ENCODE measurements at regions not wholly inside any gene's neighbourhood (a gene's known extent, or its start where the extent isn't known, plus 50 kb on each side); places are given as distances from the start of the nearest gene placed in this dataset.

DNA sequence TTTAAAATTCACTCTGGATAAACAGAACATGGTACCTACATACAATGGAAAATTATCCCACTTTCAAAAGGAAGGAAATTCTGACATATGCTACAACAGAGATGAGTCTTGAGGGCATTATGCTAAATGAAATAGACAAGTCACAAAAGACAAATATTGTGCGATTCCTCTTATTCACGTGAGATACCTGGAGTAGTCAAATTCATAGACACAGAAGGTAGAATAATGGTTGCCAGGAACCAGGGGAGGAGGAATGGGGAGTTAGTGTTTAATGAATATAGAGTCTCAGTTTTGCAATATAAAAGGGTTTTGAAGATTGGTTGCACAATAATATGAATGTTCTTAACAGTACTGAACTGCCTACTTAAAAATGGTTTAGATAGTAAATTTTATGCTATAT, 69.8 kb upstream of the WAC start:
- in situ Hi-C loops (cut with MboI; ENCODE audit: low pct_unique_long_range_greater_than_20kb, low sequenced_read_pairs, unreplicated experiment) = no loop called here
- TF ChIP-seq, protein P1, sequence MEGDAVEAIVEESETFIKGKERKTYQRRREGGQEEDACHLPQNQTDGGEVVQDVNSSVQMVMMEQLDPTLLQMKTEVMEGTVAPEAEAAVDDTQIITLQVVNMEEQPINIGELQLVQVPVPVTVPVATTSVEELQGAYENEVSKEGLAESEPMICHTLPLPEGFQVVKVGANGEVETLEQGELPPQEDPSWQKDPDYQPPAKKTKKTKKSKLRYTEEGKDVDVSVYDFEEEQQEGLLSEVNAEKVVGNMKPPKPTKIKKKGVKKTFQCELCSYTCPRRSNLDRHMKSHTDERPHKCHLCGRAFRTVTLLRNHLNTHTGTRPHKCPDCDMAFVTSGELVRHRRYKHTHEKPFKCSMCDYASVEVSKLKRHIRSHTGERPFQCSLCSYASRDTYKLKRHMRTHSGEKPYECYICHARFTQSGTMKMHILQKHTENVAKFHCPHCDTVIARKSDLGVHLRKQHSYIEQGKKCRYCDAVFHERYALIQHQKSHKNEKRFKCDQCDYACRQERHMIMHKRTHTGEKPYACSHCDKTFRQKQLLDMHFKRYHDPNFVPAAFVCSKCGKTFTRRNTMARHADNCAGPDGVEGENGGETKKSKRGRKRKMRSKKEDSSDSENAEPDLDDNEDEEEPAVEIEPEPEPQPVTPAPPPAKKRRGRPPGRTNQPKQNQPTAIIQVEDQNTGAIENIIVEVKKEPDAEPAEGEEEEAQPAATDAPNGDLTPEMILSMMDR (IDR thresholded peaks at IDR 0.05; ENCODE audit: extremely low read depth, insufficient read depth, missing control alignments) = no peak
- DNase-seq (ENCODE audit: low spot score) = no peak

DNA sequence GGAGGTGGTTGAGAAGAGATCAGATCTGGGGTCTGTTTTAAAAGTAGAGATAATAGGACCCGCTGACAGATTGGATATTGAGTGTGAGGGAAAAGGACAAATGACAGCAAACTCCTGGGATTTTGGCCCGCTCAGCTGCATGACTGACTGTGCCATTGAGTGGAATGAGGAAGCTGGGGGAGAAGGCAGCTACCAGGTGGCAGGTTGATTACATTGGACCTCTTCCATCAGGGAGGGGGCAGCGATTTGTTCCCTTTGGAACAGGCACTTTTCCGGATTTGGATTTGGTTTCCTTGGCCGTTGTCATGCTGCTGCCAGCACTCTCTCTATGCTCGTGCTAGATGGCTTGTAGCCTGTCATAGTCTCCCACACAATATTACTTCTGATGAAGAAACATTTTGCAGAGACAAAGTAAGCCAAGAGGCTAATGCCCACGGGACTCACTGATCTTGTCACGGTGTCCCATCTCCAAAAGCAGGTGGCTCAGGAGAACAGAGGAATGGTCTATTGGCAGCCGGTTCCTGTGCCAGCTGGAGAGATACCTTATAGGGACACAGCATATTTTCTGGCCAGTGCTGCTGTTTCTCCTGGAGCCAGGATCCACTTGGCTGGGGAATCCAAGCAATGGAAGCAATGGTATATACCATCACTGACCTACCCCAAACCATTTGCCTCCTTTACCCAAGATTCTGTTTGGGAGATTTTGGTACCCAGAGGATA, 69.1 kb upstream of the WAC start:
- DNase-seq (ENCODE audit: low spot score) = no peak
- in situ Hi-C loops (cut with MboI; ENCODE audit: low pct_unique_long_range_greater_than_20kb, low sequenced_read_pairs, unreplicated experiment) = no loop called here
- TF ChIP-seq, protein P1 (IDR thresholded peaks at IDR 0.05; ENCODE audit: extremely low read depth, insufficient read depth, missing control alignments) = no peak

DNA sequence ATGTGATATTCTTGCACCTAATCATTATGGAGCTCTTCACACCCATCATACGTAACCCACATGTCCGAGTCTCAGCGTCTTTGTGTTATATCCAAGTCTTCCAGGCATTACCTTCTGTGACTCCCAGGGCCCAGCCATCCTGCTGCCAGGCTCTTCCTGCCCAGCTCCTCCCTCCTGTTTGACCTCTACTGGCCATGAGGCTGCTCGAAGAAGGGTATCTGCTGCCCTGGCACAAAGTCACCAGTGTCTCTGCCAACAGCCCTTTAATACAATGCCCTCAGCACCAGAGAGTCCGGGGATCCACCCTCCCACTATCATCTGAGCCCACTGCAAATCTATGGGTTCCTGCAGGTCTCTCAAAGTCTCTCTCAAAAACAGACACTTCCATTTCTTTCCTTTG, 65.3 kb upstream of the WAC start:
- in situ Hi-C loops (cut with MboI; ENCODE audit: low pct_unique_long_range_greater_than_20kb, low sequenced_read_pairs, unreplicated experiment) = no loop called here
- no peak for DNase-seq (ENCODE audit: low spot score)
- TF ChIP-seq, protein P1 (IDR thresholded peaks at IDR 0.05; ENCODE audit: extremely low read depth, insufficient read depth, missing control alignments) = no peak

DNA sequence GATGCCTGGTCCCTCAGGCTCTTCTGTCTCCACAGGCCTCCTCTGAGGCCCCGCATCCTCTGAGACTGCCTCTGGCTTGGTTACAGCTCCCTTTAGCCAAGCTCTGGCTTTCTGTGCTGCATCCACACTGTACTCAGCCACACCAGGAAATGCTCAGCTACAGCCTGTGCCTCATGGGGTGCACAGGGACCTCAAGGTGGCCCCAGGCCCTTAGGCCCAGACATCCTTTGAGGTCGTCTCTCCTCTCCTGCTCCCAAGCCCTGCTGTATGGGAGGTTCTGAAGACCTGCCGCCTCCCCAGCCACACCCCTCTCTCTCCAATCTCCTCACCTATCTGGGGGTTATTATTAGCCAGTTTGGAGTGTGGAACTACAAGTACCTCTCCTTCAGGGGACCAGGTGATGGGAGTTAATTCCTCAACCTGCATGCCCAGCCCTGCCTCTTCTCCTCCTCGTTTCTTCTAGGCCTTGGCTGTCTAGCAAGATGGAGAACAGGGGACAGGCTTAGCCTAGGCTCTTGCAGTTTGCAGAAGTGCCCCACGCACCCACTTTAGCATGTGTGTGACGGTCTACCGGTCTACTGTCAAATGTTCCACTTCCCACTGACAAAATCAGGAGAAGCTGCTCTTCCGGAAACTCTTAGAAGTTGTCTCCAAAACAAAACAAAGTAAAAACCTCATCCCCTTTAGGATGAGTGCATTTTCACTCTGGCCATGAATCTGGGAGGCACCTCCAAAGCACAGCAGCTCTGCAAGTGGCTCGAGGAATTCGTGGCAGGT, 64.0 kb upstream of the WAC start:
- no peak for DNase-seq (ENCODE audit: low spot score)
- in situ Hi-C loops (cut with MboI; ENCODE audit: low pct_unique_long_range_greater_than_20kb, low sequenced_read_pairs, unreplicated experiment) = no loop called here
- TF ChIP-seq, protein P1 (IDR thresholded peaks at IDR 0.05; ENCODE audit: extremely low read depth, insufficient read depth, missing control alignments) = no peak

DNA sequence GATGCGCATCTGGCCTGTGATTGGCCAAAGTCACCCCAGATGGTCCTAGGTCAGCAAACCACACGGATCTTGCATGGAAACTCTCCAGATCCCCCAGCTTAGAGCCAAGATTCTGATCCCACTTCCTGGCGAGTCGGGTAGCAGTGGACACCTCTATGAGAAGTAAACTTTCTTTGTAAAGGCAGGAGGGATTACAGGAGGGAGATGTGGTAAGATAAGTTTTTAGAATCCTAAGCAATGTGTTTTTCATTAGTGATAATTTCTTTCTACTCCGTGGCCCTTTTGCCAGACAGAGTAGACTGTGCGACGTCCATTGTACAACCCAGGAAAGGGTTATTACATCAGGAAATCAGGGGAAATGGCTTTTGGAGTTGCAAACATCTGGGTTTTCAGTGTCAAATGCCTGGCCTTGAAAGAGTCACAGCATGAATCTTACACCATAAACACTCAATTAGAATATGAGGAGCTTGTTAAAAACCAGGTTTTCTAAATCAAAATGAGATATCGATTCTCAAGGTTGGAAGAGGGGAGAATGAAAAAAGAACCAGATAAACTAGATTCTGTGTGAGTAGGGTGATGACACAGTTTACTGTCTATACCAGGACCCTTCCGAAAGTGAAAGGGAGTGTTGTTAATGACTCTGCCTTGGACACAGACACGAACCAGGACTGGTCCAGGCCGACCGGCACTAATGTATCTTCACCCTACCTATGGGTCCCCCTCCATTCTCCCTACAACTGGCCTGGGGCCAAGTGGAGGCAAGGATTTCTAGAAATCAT, 61.9 kb upstream of the WAC start:
- DNase-seq (ENCODE audit: low spot score) = no peak
- TF ChIP-seq, protein P1 (IDR thresholded peaks at IDR 0.05; ENCODE audit: extremely low read depth, insufficient read depth, missing control alignments) = no peak
- in situ Hi-C loops (cut with MboI; ENCODE audit: low pct_unique_long_range_greater_than_20kb, low sequenced_read_pairs, unreplicated experiment) = no loop called here

DNA sequence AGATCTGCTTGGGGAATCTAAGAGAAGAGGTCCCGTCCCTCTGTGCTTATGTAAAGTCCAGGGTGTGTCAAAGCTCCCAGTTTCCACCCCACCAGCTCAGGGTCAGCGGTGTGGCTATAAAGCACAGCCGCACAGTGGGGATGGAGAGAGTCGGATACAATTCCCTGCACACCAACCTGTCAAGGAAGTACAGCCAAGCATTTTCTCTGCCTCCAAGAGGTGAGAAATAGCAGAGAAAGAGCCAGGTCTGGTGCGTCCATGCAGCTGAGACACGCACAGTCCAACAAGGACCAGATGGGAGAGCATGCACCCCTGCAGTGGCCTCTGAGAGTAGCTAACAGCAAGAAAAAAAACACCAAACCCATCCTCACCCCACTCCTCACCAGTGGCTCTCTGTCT, 61.3 kb upstream of the WAC start:
- DNase-seq (ENCODE audit: low spot score) = no peak

More for the DNA sequence above, 61.3 kb upstream of the WAC start:
- in situ Hi-C loops (cut with MboI; ENCODE audit: low pct_unique_long_range_greater_than_20kb, low sequenced_read_pairs, unreplicated experiment) = no loop called here
- TF ChIP-seq, protein P1 (IDR thresholded peaks at IDR 0.05; ENCODE audit: extremely low read depth, insufficient read depth, missing control alignments) = no peak

Data from GM13977 (cell line).